ENCODE measurements at regions not wholly inside any gene's neighbourhood (a gene's known extent, or its start where the extent isn't known, plus 50 kb on each side); places are given as distances from the start of the nearest gene placed in this dataset.

DNA sequence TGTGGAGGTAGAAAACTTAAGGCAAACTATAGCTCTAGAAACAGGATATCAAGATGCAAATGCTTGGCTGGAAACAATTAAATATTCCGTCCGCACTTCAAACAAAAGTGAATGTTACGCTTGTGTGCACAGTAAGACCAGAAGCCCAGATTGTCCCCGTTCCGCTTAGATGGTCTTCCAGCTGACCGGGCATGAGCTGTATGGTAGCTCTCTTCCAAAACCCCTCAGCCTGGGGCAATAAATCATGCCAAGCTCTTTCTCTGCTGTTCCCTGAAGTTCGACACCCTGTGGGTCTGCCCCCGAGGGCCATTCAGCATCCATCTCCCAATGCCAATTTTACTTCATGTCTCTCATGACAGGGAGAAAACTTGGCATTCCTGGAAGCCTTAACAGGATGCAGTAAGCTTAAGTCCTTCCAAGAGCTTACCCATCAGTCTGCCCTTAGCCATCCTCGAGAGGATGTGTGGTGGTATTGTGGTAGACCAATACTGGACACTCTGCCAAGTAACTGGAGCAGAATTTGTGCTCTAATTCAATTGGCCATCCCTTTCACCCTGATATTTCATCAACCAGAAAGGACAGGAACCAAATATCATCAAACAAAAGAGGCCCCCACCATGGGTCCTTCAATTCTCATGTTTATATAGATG, 70.7 kb upstream of the RANBP6 start:
- no peak for FAIRE-seq
- H3K79me2 ChIP-seq (ENCODE audit: control insufficient read depth, insufficient read depth, low read length): no peaks in the 10 kb centered on the region
- no peaks in the 10 kb centered on the region for H3K27me3 ChIP-seq (ENCODE audit: control insufficient read depth, extremely low read depth, insufficient read depth, low read length)

DNA sequence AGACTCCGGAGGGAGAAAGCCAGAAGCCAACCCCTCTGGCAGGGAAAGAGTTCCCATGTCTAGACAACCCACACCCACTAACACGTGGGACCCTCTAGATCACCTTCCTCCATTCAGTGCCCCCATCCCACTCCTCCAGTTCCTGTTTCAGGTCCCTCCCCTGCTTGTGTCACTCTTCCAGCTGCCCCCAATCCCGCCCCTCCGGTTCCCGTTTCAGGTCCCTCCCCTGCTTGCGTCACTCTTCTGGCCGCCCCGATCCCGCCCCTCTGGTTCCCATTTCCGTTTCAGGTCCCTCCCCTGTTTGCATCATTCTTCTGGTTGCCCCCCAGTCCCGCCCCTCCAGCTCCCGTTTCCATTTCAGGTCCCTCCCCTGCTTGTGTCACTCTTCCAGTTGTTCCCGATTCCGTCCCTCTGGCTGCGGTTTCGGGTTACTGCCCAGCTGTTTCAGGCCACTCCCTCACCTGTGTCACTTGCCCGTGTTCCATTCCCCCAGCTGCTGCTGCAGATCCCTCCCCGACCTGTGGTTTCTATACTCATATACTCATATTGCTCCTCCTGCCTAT, 64.8 kb upstream of the RANBP6 start:
- FAIRE-seq (peak; percentile 67), DNase-seq (ENCODE audit: low read depth, low spot score) (peak; percentile 74)
- Histone ChIP-seq H3K4me1 (ENCODE audit: control insufficient read depth, extremely low read depth, insufficient read depth, low read length) (peaks cover 18% of the 10 kb centered on the region), H3K9ac (ENCODE audit: control insufficient read depth, extremely low read depth, insufficient read depth, low read length) (peak overlapping the region; percentile 63), H3K27me3 (ENCODE audit: control insufficient read depth, extremely low read depth, insufficient read depth, low read length) (no peaks in the 10 kb centered on the region), H3K27ac (ENCODE audit: control insufficient read depth, insufficient read depth, low read length) (peak overlapping the region; percentile 76), H3K9me3 (ENCODE audit: control insufficient read depth, low read depth, low read length) (no peaks in the 10 kb centered on the region), H2AFZ (ENCODE audit: control insufficient read depth, low read length) (peak overlapping the region; percentile 97), H3K79me2 (ENCODE audit: control insufficient read depth, insufficient read depth, low read length) (no peaks in the 10 kb centered on the region), H3K9me1 (ENCODE audit: control insufficient read depth, extremely low read depth, insufficient read depth, low read length) (no peaks in the 10 kb centered on the region), H3K4me3 (ENCODE audit: control insufficient read depth in 2 of 3, extremely low read depth in 1 of 3, insufficient read depth in 2 of 3, low read depth in 1 of 3, low read length in 3 of 3) (peak overlapping the region; percentile 6 to 75 (median 57)), H3K4me2 (ENCODE audit: control insufficient read depth, extremely low read depth, insufficient read depth, low read depth, low read length) (peak overlapping the region; percentile 84), H3K36me3 (ENCODE audit: control insufficient read depth in 2 of 2, extremely low read depth in 1 of 2, insufficient read depth in 2 of 2, low read length in 2 of 2) (no peaks in the 10 kb centered on the region), H4K20me1 (ENCODE audit: control insufficient read depth, extremely low read depth, insufficient read depth, low read length) (no peaks in the 10 kb centered on the region)
- dilution Hi-C loops (cut with MboI; ENCODE audit: extremely low pct_ligation_motif_present, low sequenced_read_pairs): no loop called here
- TF ChIP-seq, protein P1, sequence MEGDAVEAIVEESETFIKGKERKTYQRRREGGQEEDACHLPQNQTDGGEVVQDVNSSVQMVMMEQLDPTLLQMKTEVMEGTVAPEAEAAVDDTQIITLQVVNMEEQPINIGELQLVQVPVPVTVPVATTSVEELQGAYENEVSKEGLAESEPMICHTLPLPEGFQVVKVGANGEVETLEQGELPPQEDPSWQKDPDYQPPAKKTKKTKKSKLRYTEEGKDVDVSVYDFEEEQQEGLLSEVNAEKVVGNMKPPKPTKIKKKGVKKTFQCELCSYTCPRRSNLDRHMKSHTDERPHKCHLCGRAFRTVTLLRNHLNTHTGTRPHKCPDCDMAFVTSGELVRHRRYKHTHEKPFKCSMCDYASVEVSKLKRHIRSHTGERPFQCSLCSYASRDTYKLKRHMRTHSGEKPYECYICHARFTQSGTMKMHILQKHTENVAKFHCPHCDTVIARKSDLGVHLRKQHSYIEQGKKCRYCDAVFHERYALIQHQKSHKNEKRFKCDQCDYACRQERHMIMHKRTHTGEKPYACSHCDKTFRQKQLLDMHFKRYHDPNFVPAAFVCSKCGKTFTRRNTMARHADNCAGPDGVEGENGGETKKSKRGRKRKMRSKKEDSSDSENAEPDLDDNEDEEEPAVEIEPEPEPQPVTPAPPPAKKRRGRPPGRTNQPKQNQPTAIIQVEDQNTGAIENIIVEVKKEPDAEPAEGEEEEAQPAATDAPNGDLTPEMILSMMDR (optimal IDR thresholded peaks at IDR 0.05 in 1 of 3, IDR thresholded peaks at IDR 0.05 in 1 of 3, conservative IDR thresholded peaks at IDR 0.05 in 1 of 3; ENCODE audit: extremely low read depth in 1 of 3, insufficient read depth in 2 of 3, low read length in 3 of 3): peak in 1 of 3 experiments; percentile 16
- no peak for TF ChIP-seq EZH2 (IDR thresholded peaks at IDR 0.05; ENCODE audit: low read length)

More for the DNA sequence above, 70.7 kb upstream of the RANBP6 start:
- H3K9me1 ChIP-seq (ENCODE audit: control insufficient read depth, extremely low read depth, insufficient read depth, low read length): no peaks in the 10 kb centered on the region
- no peaks in the 10 kb centered on the region for H3K9me3 ChIP-seq (ENCODE audit: control insufficient read depth, low read depth, low read length)
- no peak overlapping the region for H3K9ac ChIP-seq (ENCODE audit: control insufficient read depth, extremely low read depth, insufficient read depth, low read length)
- no peak for DNase-seq (ENCODE audit: low read depth, low spot score)
- H3K4me3 ChIP-seq (ENCODE audit: control insufficient read depth in 2 of 3, extremely low read depth in 1 of 3, insufficient read depth in 2 of 3, low read depth in 1 of 3, low read length in 3 of 3): no peak overlapping the region
- dilution Hi-C loops (cut with MboI; ENCODE audit: extremely low pct_ligation_motif_present, low sequenced_read_pairs): no loop called here
- H4K20me1 ChIP-seq (ENCODE audit: control insufficient read depth, extremely low read depth, insufficient read depth, low read length): no peaks in the 10 kb centered on the region
- H3K36me3 ChIP-seq (ENCODE audit: control insufficient read depth in 2 of 2, extremely low read depth in 1 of 2, insufficient read depth in 2 of 2, low read length in 2 of 2): no peaks in the 10 kb centered on the region
- H3K4me1 ChIP-seq (ENCODE audit: control insufficient read depth, extremely low read depth, insufficient read depth, low read length): peaks cover 19% of the 10 kb centered on the region
- H2AFZ ChIP-seq (ENCODE audit: control insufficient read depth, low read length): no peak overlapping the region
- TF ChIP-seq, protein P1 (optimal IDR thresholded peaks at IDR 0.05 in 1 of 3, IDR thresholded peaks at IDR 0.05 in 1 of 3, conservative IDR thresholded peaks at IDR 0.05 in 1 of 3; ENCODE audit: extremely low read depth in 1 of 3, insufficient read depth in 2 of 3, low read length in 3 of 3): no peak
- no peak for TF ChIP-seq EZH2 (IDR thresholded peaks at IDR 0.05; ENCODE audit: low read length)
- H3K4me2 ChIP-seq (ENCODE audit: control insufficient read depth, extremely low read depth, insufficient read depth, low read depth, low read length): no peak overlapping the region
- H3K27ac ChIP-seq (ENCODE audit: control insufficient read depth, insufficient read depth, low read length): no peak overlapping the region
